ENCODE measurements at regions not wholly inside any gene's neighbourhood (a gene's known extent, or its start where the extent isn't known, plus 50 kb on each side); places are given as distances from the start of the nearest gene placed in this dataset.

DNA sequence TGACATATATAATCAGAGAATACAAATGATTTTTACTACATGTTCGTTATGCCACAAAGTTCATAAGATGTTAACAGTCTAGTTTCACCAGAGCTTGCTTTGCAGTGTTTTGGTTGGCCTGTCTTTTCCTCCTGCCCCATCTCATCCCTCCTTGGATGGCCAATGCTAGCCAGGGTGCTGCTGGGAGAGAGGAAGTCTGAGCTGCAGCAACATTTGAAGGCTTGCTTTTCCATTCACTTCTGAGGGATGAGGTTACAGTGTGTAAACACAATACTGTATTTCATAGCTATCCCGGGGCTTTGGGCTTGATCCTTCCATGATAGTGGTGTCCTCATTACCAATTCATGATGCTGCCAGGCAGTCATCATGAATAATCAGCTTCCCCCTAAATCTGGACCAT is 170.5 kb downstream of the RAB11FIP2 start:
- in situ Hi-C loops (cut with MboI; ENCODE audit: low pct_unique_long_range_greater_than_20kb, low sequenced_read_pairs, unreplicated experiment) = no loop called here
- DNase-seq (ENCODE audit: low spot score) = no peak
- TF ChIP-seq, protein P1, sequence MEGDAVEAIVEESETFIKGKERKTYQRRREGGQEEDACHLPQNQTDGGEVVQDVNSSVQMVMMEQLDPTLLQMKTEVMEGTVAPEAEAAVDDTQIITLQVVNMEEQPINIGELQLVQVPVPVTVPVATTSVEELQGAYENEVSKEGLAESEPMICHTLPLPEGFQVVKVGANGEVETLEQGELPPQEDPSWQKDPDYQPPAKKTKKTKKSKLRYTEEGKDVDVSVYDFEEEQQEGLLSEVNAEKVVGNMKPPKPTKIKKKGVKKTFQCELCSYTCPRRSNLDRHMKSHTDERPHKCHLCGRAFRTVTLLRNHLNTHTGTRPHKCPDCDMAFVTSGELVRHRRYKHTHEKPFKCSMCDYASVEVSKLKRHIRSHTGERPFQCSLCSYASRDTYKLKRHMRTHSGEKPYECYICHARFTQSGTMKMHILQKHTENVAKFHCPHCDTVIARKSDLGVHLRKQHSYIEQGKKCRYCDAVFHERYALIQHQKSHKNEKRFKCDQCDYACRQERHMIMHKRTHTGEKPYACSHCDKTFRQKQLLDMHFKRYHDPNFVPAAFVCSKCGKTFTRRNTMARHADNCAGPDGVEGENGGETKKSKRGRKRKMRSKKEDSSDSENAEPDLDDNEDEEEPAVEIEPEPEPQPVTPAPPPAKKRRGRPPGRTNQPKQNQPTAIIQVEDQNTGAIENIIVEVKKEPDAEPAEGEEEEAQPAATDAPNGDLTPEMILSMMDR (IDR thresholded peaks at IDR 0.05; ENCODE audit: extremely low read depth, insufficient read depth, missing control alignments) = no peak

DNA sequence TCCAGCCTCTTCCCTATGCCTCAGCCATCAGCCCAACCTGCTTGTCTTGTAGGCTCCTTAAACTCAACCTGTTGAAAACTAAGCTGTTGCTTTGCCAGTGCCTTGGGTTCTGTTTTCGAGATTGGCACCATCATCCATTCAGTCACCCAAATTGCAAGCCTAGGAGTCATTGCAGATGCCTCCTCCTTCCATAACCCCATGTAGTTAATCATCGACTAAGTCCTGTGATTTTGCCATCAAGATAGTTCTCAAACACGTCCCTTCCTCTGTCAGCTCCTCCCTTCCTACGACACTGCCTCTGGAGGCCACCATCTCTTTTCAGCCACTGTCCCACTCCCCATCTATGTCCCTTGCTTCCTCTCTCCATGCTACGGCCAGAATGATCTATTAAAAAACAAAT is 168.1 kb downstream of the RAB11FIP2 start:
- TF ChIP-seq, protein P1 (IDR thresholded peaks at IDR 0.05; ENCODE audit: extremely low read depth, insufficient read depth, missing control alignments) = no peak
- DNase-seq (ENCODE audit: low spot score) = no peak
- in situ Hi-C loops (cut with MboI; ENCODE audit: low pct_unique_long_range_greater_than_20kb, low sequenced_read_pairs, unreplicated experiment) = no loop called here

DNA sequence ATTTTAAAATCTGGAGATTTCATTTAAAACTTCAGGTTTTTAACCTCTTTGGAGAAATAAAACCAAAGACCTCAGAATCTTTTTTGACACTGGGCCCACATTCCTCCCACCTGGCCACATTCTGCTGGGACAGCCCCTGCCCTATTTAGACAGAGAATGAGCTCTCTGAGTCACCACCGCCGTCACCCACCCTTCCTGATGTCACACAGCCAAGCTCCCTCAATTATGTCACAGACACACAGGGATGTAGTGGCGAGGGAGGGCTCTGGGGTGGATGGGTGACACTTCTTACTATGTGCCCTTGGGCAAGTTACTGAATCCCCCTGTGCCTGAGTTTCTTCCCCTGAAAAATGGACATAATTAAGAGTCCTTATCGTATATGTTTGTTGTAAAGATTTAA is 162.6 kb downstream of the RAB11FIP2 start:
- in situ Hi-C loops (cut with MboI; ENCODE audit: low pct_unique_long_range_greater_than_20kb, low sequenced_read_pairs, unreplicated experiment) = no loop called here
- no peak for DNase-seq (ENCODE audit: low spot score)
- TF ChIP-seq, protein P1 (IDR thresholded peaks at IDR 0.05; ENCODE audit: extremely low read depth, insufficient read depth, missing control alignments) = no peak

DNA sequence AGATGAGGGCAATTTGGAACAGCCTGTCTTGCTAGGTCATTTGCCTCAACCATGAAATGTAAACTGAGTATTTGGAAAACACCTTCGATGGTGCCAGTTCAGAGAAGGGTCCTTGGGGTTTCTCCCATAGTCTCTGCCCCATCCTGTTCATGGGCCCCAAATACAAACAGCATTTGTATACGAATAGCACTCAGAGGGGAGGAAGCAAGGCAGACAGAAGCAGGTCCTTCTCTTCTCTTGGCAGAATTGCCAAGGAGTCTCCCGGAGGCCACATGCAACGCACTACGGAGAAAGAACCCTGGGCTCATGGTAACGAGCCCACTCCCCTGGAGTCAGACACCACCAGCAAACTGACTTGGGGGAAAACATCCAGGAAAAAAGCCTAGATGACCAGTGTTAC is 162.1 kb downstream of the RAB11FIP2 start:
- TF ChIP-seq, protein P1 (IDR thresholded peaks at IDR 0.05; ENCODE audit: extremely low read depth, insufficient read depth, missing control alignments) = no peak
- in situ Hi-C loops (cut with MboI; ENCODE audit: low pct_unique_long_range_greater_than_20kb, low sequenced_read_pairs, unreplicated experiment) = no loop called here
- DNase-seq (ENCODE audit: low spot score) = no peak

DNA sequence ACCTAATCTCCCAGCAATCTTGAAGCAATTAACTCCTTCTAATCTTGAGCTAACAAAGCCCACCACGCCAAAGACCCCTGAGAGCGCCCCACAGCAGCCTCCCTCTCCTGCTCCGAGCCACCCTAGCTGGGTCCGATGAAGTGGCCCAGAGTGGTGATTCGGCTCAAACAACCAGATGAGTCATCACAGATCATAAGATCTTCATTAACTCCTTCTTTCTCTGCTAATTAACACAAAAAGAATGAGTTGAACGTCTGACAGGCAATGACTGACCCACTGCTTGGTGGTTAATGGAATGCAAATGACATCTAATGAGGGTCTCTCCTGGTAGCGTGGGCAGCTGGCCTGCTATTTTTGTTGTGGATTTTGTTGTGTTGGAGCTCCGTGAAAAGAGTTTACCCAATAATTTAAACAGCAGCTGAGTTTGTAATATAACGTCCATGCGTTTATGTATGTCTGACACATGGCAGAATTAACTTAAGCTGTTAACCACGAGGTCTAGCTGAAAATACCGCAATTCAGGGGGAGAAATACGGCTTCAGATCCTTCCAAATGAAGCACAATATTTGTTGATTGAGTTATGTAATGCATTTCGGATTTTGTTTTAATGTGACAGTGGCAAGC is 161.4 kb downstream of the RAB11FIP2 start:
- TF ChIP-seq, protein P1 (IDR thresholded peaks at IDR 0.05; ENCODE audit: extremely low read depth, insufficient read depth, missing control alignments) = no peak
- no peak for DNase-seq (ENCODE audit: low spot score)
- in situ Hi-C loops (cut with MboI; ENCODE audit: low pct_unique_long_range_greater_than_20kb, low sequenced_read_pairs, unreplicated experiment) = no loop called here

DNA sequence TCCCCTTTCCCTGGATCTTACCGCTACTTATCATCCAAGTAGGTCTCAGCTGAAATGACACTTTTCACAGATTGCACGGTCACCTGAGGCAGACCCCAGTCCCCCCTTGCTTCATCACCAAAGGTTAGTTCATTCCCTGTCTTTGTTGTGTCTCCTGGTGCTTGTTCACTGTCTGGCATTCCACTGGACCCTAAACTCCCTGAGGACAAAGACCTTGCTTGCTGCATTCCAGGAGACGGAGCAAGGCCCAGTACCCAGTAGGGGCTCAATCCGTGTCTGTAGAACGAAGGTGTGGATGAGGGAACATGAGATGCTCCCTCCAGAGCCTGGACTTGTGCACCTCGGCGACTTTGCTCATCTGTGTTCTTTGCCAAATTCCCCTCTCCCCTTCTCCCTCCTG is 160.0 kb downstream of the RAB11FIP2 start:
- in situ Hi-C loops (cut with MboI; ENCODE audit: low pct_unique_long_range_greater_than_20kb, low sequenced_read_pairs, unreplicated experiment) = no loop called here
- TF ChIP-seq, protein P1 (IDR thresholded peaks at IDR 0.05; ENCODE audit: extremely low read depth, insufficient read depth, missing control alignments) = no peak
- DNase-seq (ENCODE audit: low spot score) = no peak

Data from GM13977 (cell line).